RWPE1 (cell line): ENCODE measurements at regions not wholly inside any gene's neighbourhood (a gene's known extent, or its start where the extent isn't known, plus 50 kb on each side); places are given as distances from the start of the nearest gene placed in this dataset.

ENCODE experiments used
- CTCF ChIA-PET: fragments of 350-600 bp; sonication (Branson Sonifier 250); formaldehyde crosslinking; extraction: SDS; loops from one replicate; lab custom pipeline; 2021; lab: Yijun Ruan, JAX
- POLR2A ChIA-PET: fragments of 400-600 bp; formaldehyde crosslinking; extraction: SDS; loops from one replicate; lab custom pipeline; 2020; ENCODE audit warnings: antibody characterized with exemption; ENCODE audit not compliant: low non-redundant PET; lab: Yijun Ruan, JAX
- DNase-seq: peaks from one replicate; pipeline ENCODE4 v3.0.0; 2012; ENCODE audit warnings: low spot score
- H3K27ac ChIP-seq: fragments of 450-650 bp; 2 replicates; pipeline ENCODE4 v1.5.1; 2017
- TF ChIP-seq, protein P1 (sequence below): fragments of 450-650 bp; conservative IDR thresholded peaks from 2 replicates; pipeline ENCODE4 v1.5.1; 2017; ENCODE audit warnings: low read depth, mild to moderate bottlenecking

DNA sequence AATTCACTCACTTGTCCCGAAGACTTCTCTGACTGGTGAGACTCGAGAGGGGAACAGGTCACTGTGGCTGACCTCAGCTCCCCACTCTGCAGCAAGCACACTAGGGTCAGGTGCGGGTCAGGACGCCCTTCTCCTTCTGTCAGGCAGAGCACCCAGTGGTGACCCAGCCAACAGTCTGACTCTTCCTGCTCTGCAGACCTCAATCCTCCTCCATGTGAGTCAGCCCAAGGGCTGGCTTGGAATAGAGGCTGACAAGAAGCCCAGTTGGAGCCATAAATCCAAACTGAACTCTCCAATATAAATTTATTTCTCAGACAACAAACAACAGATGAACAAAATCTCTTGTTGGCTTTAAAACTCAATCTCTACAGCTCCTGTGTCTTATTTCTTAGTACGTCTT, 253.1 kb downstream of the SH3BP4 start:
- POLR2A ChIA-PET: no interaction called here

DNA sequence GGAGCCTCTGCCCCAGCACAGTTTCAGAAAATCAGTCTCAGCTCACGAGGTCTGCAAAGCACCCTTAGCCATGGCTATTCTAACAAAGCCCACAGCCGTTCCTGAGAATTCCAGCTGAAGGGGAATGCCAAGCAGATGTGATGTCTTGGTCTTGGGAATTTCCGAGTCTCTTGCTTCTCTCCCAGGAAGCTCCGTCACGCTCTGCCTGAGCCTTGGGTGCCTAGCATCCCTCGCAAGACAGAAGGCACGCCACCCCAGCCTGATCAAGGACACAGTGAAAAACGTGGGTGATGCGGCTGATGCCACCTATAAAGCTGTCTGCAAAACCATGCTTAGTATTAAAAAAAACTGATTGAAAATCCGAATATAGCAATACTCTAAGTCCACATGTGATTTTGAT, 254.6 kb downstream of the SH3BP4 start:
- H3K27ac ChIP-seq: no peak overlapping the region
- DNase-seq: no peak
- CTCF ChIA-PET: no interaction called here
- POLR2A ChIA-PET: no interaction called here
- TF ChIP-seq, protein P1, sequence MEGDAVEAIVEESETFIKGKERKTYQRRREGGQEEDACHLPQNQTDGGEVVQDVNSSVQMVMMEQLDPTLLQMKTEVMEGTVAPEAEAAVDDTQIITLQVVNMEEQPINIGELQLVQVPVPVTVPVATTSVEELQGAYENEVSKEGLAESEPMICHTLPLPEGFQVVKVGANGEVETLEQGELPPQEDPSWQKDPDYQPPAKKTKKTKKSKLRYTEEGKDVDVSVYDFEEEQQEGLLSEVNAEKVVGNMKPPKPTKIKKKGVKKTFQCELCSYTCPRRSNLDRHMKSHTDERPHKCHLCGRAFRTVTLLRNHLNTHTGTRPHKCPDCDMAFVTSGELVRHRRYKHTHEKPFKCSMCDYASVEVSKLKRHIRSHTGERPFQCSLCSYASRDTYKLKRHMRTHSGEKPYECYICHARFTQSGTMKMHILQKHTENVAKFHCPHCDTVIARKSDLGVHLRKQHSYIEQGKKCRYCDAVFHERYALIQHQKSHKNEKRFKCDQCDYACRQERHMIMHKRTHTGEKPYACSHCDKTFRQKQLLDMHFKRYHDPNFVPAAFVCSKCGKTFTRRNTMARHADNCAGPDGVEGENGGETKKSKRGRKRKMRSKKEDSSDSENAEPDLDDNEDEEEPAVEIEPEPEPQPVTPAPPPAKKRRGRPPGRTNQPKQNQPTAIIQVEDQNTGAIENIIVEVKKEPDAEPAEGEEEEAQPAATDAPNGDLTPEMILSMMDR: no peak

More for the DNA sequence above, 253.1 kb downstream of the SH3BP4 start:
- no peak overlapping the region for H3K27ac ChIP-seq
- TF ChIP-seq, protein P1: no peak
- CTCF ChIA-PET: interaction anchor here (0.7 kb wide), 2 partner anchors 14 to 18 kb away, joined by 3 read pairs; no protein-coding TSS in a partner anchor
- no peak for DNase-seq

DNA sequence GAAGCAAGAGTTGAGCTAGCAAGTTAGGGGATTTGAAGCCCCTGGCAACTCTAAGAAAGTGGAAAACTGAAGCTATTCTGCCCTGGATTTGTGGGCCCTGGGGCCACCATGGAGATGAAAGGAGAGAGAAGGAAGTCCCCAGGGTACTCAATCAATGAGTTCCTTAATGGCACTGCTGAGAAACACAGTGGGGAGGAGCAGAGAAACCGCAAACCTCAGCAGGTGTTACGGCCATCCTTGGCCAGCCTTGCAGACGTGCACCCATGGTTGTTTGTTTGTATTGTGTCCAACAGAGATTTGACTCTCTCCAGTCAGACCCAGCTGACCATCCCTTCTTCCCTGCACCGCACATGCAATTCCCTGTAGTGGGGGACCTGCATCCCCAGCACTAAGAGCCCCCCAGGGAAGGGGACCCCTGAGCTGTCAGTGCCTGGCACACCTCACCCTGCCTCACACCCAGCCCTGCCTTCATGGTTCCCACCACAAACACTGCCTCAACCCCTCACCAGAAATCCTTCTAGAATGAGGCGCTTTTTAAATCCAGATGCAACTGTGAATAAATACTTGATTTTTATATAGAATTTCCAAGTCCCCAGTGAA, 255.3 kb downstream of the SH3BP4 start:
- ChIA-PET CTCF (no interaction called here), POLR2A (no interaction called here)
- no peak for DNase-seq
- TF ChIP-seq, protein P1: no peak
- H3K27ac ChIP-seq: no peak overlapping the region

DNA sequence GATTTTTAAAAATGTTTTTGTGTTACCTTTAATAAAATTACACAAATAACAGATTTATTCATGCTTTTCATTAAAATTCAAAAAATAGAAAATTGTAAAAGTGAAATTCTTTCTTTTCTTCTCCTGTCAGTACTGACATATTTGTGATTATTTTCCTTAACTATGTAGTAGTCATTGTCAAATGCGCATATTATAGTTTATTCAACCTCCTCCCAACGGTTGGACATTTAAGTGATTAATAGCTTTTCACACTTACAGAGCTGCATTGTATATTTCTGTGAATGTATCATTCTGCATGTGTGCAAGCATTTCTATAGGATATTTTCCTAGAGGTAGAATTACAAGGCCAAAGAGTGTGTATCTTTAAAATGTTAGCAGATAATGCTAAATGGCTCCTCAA, 259.2 kb downstream of the SH3BP4 start:
- ChIA-PET POLR2A (no interaction called here), CTCF (no interaction called here)
- DNase-seq: no peak
- TF ChIP-seq, protein P1: no peak
- H3K27ac ChIP-seq: no peak overlapping the region

DNA sequence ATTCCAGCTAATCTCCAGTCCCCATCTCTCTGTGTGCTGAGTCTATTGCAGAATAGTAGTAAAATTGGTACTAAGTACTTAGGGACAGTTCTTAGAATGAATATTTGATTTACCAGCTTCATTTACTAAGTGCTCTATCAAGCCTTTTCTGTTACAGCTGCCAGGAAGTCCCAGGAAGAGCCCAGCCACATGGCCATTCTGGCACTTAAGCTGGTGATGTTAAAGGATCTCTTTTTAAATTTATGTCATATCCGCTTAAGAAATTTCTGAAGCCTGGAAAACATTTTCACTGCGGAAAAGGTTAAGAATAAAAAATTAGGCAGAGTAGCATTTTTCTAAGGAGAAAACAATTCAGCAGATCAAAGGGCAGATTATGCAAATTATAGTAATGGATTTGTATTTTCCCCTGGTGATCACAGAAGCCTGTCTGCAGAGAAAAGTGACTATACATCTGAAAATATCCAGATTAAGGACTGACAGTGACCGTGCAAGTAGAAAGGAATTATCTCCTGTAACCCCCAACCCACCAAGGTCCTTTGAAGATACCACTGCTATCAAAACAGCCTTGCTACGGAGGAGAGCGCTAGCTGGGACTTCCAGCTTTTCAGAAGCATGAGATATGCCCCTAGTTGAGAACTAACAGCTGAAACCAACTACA, 260.8 kb downstream of the SH3BP4 start:
- POLR2A ChIA-PET: no interaction called here
- CTCF ChIA-PET: no interaction called here
- no peak for DNase-seq
- TF ChIP-seq, protein P1: no peak
- no peak overlapping the region for H3K27ac ChIP-seq

DNA sequence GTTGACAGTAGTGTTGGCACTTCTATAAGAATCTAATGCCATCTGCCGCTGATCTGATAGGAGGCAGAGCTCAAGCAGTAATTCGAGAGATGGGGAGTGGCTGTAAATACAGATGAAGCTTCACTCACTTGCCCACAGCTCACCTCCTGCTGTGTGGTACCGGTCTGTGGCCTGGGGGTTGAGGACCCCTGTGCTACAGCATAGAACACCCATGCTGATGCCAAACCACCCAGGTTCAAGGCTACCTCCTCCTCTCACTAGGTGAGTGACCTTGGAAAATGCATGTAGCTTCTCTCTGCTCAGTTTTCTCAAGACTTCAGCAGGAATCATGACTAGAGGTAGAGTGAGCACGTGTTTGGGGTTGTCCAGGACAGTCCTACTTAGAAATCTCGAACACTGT, 263.4 kb downstream of the SH3BP4 start:
- POLR2A ChIA-PET: no interaction called here
- CTCF ChIA-PET: interaction anchor here (0.6 kb wide), 2 partner anchors 10 to 812 kb away, joined by 3 read pairs; no protein-coding TSS in a partner anchor
- DNase-seq: no peak
- no peak overlapping the region for H3K27ac ChIP-seq
- TF ChIP-seq, protein P1: no peak
